K562 (cell line): ENCODE measurements at regions not wholly inside any gene's neighbourhood (a gene's known extent, or its start where the extent isn't known, plus 50 kb on each side); places are given as distances from the start of the nearest gene placed in this dataset.

ENCODE experiments used
- BDP1 ChIP-seq: IDR thresholded peaks from 3 replicates; pipeline ENCODE4 v1.6.1; 2011; ENCODE audit not compliant: insufficient read length, insufficient read depth
- CEBPG ChIP-seq, 3 experiments: fragments of 200-800 bp in 1 of 3; sonication (Bioruptor generic) in 1 of 3; sonication (generic) in 1 of 3; formaldehyde crosslinking in 1 of 3; IDR thresholded peaks in 2 of 3; conservative IDR thresholded peaks in 1 of 3; 2 replicates each; pipeline versions ENCODE4 v1.6.1 to v1.8.0; 2016 to 2022; ENCODE audit warnings: missing compliant biosample characterization in 2 of 3, missing genetic modification characterization in 2 of 3, mild to moderate bottlenecking in 1 of 3, missing genetic modification reagents in 1 of 3
- FOXA1 ChIP-seq: fragments of 450-650 bp; IDR thresholded peaks from 2 replicates; pipeline ENCODE4 v1.6.1; 2016; ENCODE audit warnings: mild to moderate bottlenecking, borderline replicate concordance
- NR1H2 ChIP-seq: sonication (generic); formaldehyde crosslinking; IDR thresholded peaks from 2 replicates; pipeline ENCODE4 v1.4.0; 2020; ENCODE audit warnings: mild to moderate bottlenecking, missing genetic modification reagents
- POU5F1 ChIP-seq: fragments of 150-350 bp; IDR thresholded peaks from 2 replicates; pipeline ENCODE4 v1.6.1; 2014; ENCODE audit warnings: borderline replicate concordance, low read length, low read depth, mild to moderate bottlenecking; ENCODE audit not compliant: partially characterized antibody
- TF ChIP-seq, protein P1 (sequence below): fragments of 450-650 bp; formaldehyde crosslinking; IDR thresholded peaks from 2 replicates; pipeline ENCODE4 v1.4.0; 2020; ENCODE audit warnings: mild to moderate bottlenecking, moderate library complexity
- TF ChIP-seq, protein P2 (sequence below): sonication (generic); formaldehyde crosslinking; IDR thresholded peaks from 2 replicates; pipeline ENCODE4 v1.8.0; 2022; ENCODE audit warnings: mild to moderate bottlenecking, missing genetic modification reagents
- TF ChIP-seq, protein P3 (sequence below): IDR thresholded peaks from 2 replicates; pipeline ENCODE4 v1.6.1; 2011; ENCODE audit not compliant: insufficient read length; ENCODE audit errors: extremely low read depth
- TF ChIP-seq, protein P4 (sequence below), 2 experiments: fragments of 200-800 bp in 1 of 2; sonication (Bioruptor generic) in 1 of 2; sonication (generic) in 1 of 2; formaldehyde crosslinking in 1 of 2; IDR thresholded peaks in 1 of 2; conservative IDR thresholded peaks in 1 of 2; 2 replicates each; pipeline versions ENCODE4 v1.5.0 to v1.6.1; 2016 to 2020; ENCODE audit warnings: missing compliant biosample characterization in 1 of 2, missing genetic modification characterization in 1 of 2, missing genetic modification reagents in 1 of 2
- TF ChIP-seq, protein P5 (sequence below): fragments of 250-450 bp; sonication (Bioruptor Pico); IDR thresholded peaks from 2 replicates; pipeline ENCODE4 v1.8.0; 2022; ENCODE audit warnings: inconsistent platforms, mild to moderate bottlenecking, moderate library complexity, borderline replicate concordance

DNA sequence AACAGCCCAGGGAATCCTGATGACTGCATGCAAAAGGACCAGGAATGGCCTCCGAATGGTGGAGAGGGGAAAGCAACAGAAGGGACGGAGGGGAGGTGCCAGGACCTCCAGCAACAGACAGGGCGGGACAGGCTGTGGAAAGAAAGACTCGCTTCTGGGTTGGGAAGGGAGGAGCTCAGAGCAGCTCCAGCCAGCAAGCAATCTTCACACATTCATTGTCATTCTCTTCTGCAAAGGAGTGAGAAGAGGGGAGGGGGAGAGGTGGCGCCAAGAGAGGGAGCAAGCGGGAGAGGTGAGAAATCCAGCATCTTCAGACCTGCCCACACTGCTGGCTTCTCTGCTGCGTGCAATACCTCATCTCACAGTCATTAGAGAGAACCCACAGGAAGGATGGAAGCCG, 509.0 kb downstream of the BUD13 start (continued):
- TF ChIP-seq, protein P1, sequence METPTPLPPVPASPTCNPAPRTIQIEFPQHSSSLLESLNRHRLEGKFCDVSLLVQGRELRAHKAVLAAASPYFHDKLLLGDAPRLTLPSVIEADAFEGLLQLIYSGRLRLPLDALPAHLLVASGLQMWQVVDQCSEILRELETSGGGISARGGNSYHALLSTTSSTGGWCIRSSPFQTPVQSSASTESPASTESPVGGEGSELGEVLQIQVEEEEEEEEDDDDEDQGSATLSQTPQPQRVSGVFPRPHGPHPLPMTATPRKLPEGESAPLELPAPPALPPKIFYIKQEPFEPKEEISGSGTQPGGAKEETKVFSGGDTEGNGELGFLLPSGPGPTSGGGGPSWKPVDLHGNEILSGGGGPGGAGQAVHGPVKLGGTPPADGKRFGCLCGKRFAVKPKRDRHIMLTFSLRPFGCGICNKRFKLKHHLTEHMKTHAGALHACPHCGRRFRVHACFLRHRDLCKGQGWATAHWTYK = no peak
- no peak for TF ChIP-seq FOXA1
- TF ChIP-seq, protein P2, sequence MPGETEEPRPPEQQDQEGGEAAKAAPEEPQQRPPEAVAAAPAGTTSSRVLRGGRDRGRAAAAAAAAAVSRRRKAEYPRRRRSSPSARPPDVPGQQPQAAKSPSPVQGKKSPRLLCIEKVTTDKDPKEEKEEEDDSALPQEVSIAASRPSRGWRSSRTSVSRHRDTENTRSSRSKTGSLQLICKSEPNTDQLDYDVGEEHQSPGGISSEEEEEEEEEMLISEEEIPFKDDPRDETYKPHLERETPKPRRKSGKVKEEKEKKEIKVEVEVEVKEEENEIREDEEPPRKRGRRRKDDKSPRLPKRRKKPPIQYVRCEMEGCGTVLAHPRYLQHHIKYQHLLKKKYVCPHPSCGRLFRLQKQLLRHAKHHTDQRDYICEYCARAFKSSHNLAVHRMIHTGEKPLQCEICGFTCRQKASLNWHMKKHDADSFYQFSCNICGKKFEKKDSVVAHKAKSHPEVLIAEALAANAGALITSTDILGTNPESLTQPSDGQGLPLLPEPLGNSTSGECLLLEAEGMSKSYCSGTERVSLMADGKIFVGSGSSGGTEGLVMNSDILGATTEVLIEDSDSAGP = no peak
- TF ChIP-seq, protein P3, sequence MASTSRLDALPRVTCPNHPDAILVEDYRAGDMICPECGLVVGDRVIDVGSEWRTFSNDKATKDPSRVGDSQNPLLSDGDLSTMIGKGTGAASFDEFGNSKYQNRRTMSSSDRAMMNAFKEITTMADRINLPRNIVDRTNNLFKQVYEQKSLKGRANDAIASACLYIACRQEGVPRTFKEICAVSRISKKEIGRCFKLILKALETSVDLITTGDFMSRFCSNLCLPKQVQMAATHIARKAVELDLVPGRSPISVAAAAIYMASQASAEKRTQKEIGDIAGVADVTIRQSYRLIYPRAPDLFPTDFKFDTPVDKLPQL = no peak
- TF ChIP-seq, protein P4, sequence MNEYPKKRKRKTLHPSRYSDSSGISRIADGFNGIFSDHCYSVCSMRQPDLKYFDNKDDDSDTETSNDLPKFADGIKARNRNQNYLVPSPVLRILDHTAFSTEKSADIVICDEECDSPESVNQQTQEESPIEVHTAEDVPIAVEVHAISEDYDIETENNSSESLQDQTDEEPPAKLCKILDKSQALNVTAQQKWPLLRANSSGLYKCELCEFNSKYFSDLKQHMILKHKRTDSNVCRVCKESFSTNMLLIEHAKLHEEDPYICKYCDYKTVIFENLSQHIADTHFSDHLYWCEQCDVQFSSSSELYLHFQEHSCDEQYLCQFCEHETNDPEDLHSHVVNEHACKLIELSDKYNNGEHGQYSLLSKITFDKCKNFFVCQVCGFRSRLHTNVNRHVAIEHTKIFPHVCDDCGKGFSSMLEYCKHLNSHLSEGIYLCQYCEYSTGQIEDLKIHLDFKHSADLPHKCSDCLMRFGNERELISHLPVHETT (CRISPR knock-in tag; conservative IDR thresholded peaks at IDR 0.05 in 1 of 2, IDR thresholded peaks at IDR 0.05 in 1 of 2) = no peak
- no peak for TF ChIP-seq POU5F1
- TF ChIP-seq NR1H2 (CRISPR knock-in tag) = no peak
- TF ChIP-seq, protein P5, sequence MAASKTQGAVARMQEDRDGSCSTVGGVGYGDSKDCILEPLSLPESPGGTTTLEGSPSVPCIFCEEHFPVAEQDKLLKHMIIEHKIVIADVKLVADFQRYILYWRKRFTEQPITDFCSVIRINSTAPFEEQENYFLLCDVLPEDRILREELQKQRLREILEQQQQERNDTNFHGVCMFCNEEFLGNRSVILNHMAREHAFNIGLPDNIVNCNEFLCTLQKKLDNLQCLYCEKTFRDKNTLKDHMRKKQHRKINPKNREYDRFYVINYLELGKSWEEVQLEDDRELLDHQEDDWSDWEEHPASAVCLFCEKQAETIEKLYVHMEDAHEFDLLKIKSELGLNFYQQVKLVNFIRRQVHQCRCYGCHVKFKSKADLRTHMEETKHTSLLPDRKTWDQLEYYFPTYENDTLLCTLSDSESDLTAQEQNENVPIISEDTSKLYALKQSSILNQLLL (CRISPR knock-in tag) = no peak
- TF ChIP-seq CEBPG (CRISPR knock-in tag; IDR thresholded peaks at IDR 0.05) = no peak
- TF ChIP-seq CEBPG (tag; conservative IDR thresholded peaks at IDR 0.05 in 1 of 2, IDR thresholded peaks at IDR 0.05 in 1 of 2) = no peak
- TF ChIP-seq BDP1 = no peak
